GM12865 (cell line): ENCODE measurements at regions not wholly inside any gene's neighbourhood (a gene's known extent, or its start where the extent isn't known, plus 50 kb on each side); places are given as distances from the start of the nearest gene placed in this dataset.

Experiments
- DNase-seq: peaks from one replicate; pipeline ENCODE4 v3.0.0; 2010; ENCODE audit warnings: low read depth
- H3K4me3 ChIP-seq: 2 replicates; pipeline ENCODE4 v1.5.1; 2011; ENCODE audit warnings: mild to moderate bottlenecking, low read depth, low read length, control low read depth
- TF ChIP-seq, protein P1 (sequence below): IDR thresholded peaks from 2 replicates; pipeline ENCODE4 v1.5.1; 2011; ENCODE audit warnings: low read length, control low read depth, low read depth, inconsistent platforms; ENCODE audit not compliant: insufficient read depth; ENCODE audit errors: missing control alignments

DNA sequence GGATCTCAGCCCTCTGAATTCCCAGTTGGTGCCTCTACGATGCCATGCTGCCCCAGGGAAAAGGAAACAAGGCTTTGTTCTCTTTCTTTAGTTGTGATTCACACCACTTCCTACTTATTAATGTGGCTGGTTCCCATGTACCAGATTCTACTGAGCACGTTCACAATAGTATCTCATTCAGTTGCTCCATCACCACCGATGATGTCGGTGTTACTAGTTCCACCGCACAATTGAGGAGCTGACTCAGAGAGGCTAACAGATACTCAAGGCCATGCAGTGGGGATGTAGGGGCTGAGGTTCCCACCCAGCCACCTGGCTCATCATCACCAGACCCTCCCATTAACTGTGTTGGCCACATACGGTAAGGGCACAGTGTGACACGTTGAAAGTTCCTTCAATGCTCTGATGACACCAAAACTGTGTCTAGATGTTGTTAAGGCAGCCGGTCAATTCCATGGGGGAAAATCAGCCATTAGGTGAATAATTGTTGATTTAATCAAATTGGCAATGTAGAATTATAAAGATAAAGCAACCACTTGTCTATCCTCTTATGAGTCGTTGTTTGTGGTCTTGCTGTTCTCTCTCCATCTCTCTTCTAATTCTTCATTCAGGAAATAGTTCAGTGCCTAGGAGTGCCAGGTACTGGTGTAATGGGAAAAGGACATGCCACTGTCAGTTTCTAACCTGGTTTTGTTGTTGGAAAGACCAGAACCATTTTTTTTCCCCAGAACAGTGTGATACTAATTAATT is 244.2 kb upstream of the CRY1 start:
- no peak overlapping the region for H3K4me3 ChIP-seq
- DNase-seq = no peak
- TF ChIP-seq, protein P1, sequence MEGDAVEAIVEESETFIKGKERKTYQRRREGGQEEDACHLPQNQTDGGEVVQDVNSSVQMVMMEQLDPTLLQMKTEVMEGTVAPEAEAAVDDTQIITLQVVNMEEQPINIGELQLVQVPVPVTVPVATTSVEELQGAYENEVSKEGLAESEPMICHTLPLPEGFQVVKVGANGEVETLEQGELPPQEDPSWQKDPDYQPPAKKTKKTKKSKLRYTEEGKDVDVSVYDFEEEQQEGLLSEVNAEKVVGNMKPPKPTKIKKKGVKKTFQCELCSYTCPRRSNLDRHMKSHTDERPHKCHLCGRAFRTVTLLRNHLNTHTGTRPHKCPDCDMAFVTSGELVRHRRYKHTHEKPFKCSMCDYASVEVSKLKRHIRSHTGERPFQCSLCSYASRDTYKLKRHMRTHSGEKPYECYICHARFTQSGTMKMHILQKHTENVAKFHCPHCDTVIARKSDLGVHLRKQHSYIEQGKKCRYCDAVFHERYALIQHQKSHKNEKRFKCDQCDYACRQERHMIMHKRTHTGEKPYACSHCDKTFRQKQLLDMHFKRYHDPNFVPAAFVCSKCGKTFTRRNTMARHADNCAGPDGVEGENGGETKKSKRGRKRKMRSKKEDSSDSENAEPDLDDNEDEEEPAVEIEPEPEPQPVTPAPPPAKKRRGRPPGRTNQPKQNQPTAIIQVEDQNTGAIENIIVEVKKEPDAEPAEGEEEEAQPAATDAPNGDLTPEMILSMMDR = no peak

GRCh38 chr12:107339487-107339886 is 246.1 kb upstream of the CRY1 start:
- DNase-seq = no peak
- no peak overlapping the region for H3K4me3 ChIP-seq
- TF ChIP-seq, protein P1 = no peak

DNA sequence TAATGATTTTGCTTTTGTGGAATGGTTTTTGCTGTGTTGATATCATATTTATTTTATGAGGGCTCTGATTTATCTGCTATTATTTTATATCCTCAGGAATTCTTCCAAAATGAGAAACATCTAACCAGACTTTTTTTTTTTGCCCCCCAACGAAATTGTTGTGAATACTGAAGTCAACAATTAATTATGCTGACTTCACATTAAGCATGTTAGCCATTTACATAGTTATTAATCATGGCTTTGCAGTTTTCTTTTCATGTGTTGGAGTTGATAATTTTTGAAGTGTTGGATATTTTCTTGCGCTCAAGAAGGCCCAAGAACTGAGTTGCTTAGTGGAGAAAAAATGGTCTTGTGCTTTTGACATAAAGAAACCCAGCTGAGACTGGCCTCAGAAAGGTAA is 246.6 kb upstream of the CRY1 start:
- DNase-seq = no peak

DNA sequence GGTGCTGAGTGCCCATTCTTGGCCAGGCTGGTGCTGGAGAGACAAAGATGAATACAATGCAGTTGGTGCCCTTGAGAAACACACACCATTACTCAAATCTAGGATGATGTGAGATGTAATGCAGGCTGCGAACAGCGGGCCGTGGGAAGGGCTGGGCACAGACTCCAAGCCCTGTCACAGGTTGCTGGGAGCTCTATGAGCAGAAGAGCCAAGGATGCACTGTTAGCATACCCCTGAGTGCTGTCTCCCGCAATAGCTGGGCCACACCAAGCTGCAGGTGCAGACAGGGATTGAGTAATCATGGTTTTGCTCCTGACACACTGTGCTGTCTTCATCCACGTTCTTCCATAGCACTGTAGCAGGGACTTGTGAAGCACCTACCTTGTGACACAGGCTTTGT is 247.5 kb upstream of the CRY1 start:
- H3K4me3 ChIP-seq = no peak overlapping the region
- no peak for DNase-seq
- TF ChIP-seq, protein P1 = no peak

More for the DNA sequence above, 246.6 kb upstream of the CRY1 start:
- TF ChIP-seq, protein P1 = no peak
- no peak overlapping the region for H3K4me3 ChIP-seq

DNA sequence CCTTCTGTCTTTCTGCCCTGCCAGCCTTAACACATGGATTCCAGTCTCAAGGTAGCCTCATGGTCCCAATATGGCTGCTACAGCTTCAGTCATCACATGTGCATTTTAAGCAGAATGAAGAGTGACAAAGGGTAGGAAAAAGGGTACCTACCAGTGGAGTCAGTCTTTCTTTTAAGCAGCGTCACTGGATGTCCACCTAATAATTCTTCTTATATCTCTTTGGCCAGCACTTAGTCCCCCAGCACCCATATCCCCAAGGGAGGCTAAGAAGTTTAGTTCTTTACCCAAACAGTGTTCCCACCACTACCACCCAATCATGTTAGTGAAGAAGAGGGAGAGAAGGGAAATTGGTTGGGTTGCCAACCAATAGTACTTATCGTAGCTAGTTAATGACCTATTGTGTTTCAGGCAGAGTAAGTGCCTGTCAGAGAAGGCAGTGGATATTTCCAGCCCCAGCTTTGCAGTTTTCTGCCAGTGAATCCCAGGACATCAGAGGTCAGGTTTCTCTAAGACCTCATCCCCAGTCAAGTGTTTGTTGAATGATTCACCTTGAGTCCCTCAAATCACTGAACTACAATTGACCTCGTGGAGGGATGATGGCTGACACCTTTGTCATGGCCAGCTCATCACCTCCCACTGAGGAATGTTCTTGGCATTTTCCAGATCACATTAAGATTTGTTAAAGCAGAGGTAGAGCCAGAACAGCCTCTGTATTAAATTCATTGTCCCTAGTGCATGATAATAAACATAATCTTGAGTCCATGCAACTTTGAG is 250.9 kb upstream of the CRY1 start:
- TF ChIP-seq, protein P1 = no peak
- no peak for DNase-seq

GRCh38 chr12:107347261-107347660 is 253.9 kb upstream of the CRY1 start:
- H3K4me3 ChIP-seq = no peak overlapping the region
- DNase-seq = no peak
- TF ChIP-seq, protein P1 = no peak

More for the DNA sequence above, 250.9 kb upstream of the CRY1 start:
- no peak overlapping the region for H3K4me3 ChIP-seq
